H1 (cell line): ENCODE measurements at regions not wholly inside any gene's neighbourhood (a gene's known extent, or its start where the extent isn't known, plus 50 kb on each side); places are given as distances from the start of the nearest gene placed in this dataset.

Source experiments
- ASH2L ChIP-seq: fragments of 200-600, 300-600 bp; sonication (generic); IDR thresholded peaks from one replicate; pipeline ENCODE4 v1.7.1; 2017; ENCODE audit warnings: low read length
- CBX8 ChIP-seq: fragments of 300-800, 300-1000 bp; sonication (generic); IDR thresholded peaks from 2 replicates; pipeline ENCODE4 v1.7.1; 2016; ENCODE audit warnings: low read depth, low read length, borderline replicate concordance
- CHD2 ChIP-seq: IDR thresholded peaks from 2 replicates; pipeline ENCODE4 v1.6.1; 2012; ENCODE audit warnings: low read length, improper control_type of control experiment
- CHD7 ChIP-seq: fragments of 300-600 bp; sonication (generic); IDR thresholded peaks from 2 replicates; pipeline ENCODE4 v1.7.1; 2012; ENCODE audit warnings: low read length, moderate library complexity, mild to moderate bottlenecking, inconsistent platforms; ENCODE audit not compliant: insufficient replicate concordance
- CTCF ChIP-seq, 3 experiments: IDR thresholded peaks; 1 replicate in 2 of 3; 2 replicates in 1 of 3; pipeline versions ENCODE4 v1.5.1 to v1.6.1; 2011; ENCODE audit warnings: low read length in 3 of 3, mild to moderate bottlenecking in 3 of 3, inconsistent platforms in 2 of 3, low read depth in 1 of 3, moderate library complexity in 1 of 3; ENCODE audit not compliant: insufficient read depth in 1 of 3; ENCODE audit errors: control extremely low read depth in 1 of 3
- E2F6 ChIP-seq: IDR thresholded peaks from 2 replicates; pipeline ENCODE4 v1.6.1; 2012; ENCODE audit warnings: inconsistent platforms
- MAX ChIP-seq: IDR thresholded peaks from 2 replicates; pipeline ENCODE4 v1.6.1; 2012; ENCODE audit warnings: inconsistent platforms
- TAF1 ChIP-seq: IDR thresholded peaks from 2 replicates; pipeline ENCODE4 v1.6.1; 2011; ENCODE audit warnings: mild to moderate bottlenecking, low read depth, low read length
- YY1 ChIP-seq: IDR thresholded peaks from 2 replicates; pipeline ENCODE4 v1.6.1; 2011; ENCODE audit warnings: low read depth, mild to moderate bottlenecking, low read length

GRCh38 chr7:49580000-49580399, 193.4 kb upstream of the VWC2 start (continued):
- TF ChIP-seq CHD7 (no peak), MAX (peak; percentile 92), CHD2 (no peak), ASH2L (no peak), YY1 (no peak), CBX8 (no peak), E2F6 (peak; percentile 84), CTCF (IDR thresholded peaks at IDR 0.05; ENCODE audit: control extremely low read depth in 1 of 3, insufficient read depth in 1 of 3, low read depth in 1 of 3, low read length in 3 of 3) (peak; percentile 15 to 58 (median 43)), TAF1 (no peak)
